Mucosa of rectum (tissue), 2 donors: ENCODE measurements at regions not wholly inside any gene's neighbourhood (a gene's known extent, or its start where the extent isn't known, plus 50 kb on each side); places are given as distances from the start of the nearest gene placed in this dataset.

Experiments used
- H3K27ac ChIP-seq, 2 donors: one replicate each; pipeline ENCODE4 v1.7.0; 2013; ENCODE audit warnings: inconsistent platforms in 2 of 2, low read depth in 2 of 2, low read length in 2 of 2
- H3K27me3 ChIP-seq, 2 donors: one replicate each; pipeline ENCODE4 v1.7.0; 2013; ENCODE audit warnings: low read length in 2 of 2; ENCODE audit not compliant: control insufficient read depth in 2 of 2, insufficient read depth in 2 of 2
- H3K36me3 ChIP-seq, 2 donors: one replicate each; pipeline ENCODE4 v1.7.0; 2013; ENCODE audit warnings: low read length in 2 of 2; ENCODE audit not compliant: control insufficient read depth in 2 of 2, insufficient read depth in 2 of 2
- H3K4me1 ChIP-seq, 2 donors: one replicate each; pipeline ENCODE4 v1.7.0; 2013; ENCODE audit warnings: low read length in 2 of 2, mild to moderate bottlenecking in 1 of 2; ENCODE audit not compliant: control insufficient read depth in 2 of 2, insufficient read depth in 2 of 2
- H3K4me3 ChIP-seq, 2 donors: one replicate each; pipeline ENCODE4 v1.7.0; 2013; ENCODE audit warnings: low read length in 2 of 2
- H3K9ac ChIP-seq, 2 donors: one replicate each; pipeline ENCODE4 v1.7.0; 2013; ENCODE audit warnings: low read length in 2 of 2, low read depth in 1 of 2, mild to moderate bottlenecking in 1 of 2
- H3K9me3 ChIP-seq, 2 donors: one replicate each; pipeline ENCODE4 v1.7.0; 2013; ENCODE audit warnings: low read length in 2 of 2; ENCODE audit not compliant: control insufficient read depth in 2 of 2
- donor health status: healthy.
- donor health status: Normal muscosa, but diverticular disease.

DNA sequence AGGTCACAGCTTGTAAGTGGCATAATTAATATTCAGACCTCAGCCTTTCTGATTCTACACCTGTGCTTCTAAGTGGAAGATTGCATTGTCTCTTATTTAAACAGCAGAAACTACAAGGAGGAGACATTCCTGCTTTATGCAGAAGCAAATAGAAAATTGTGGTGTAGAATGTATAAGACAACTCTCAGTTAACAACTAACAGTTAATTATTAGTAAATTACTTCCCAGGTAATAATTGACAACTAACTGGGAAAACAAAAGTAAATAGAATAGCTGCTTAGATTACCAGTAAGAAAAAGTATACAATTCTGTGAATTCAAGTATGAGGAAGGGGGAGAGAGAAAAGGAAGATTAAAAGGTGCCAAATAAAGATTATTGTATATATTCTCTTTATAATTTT lies 1210.5 kb upstream of the GYPC start:
- H3K27me3 ChIP-seq: no peaks in the 10 kb centered on the region
- no peak overlapping the region for H3K4me3 ChIP-seq
- H3K9ac ChIP-seq: no peak overlapping the region
- no peaks in the 10 kb centered on the region for H3K9me3 ChIP-seq
- no peaks in the 10 kb centered on the region for H3K36me3 ChIP-seq
- no peak overlapping the region for H3K27ac ChIP-seq
- H3K4me1 ChIP-seq: no peaks in the 10 kb centered on the region

DNA sequence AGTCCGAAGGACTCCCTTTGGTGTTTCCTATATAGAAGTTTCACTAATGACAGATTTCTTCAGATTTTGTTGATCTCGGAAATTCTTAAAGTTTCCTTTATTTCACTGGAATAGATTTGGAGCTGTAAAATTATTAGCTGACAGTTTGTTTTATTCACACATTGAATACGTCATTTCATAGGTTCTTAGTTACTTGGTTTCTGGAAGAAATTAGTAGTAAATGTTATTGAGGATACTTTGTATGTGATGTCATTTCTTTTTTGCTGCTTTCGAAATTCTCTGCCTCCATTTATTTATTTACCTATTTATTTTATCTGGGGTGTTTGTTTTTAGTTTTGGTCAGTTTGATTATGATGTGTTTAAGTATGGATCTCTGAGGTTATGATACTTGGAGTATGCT lies 1205.9 kb upstream of the GYPC start:
- no peaks in the 10 kb centered on the region for H3K27me3 ChIP-seq
- H3K36me3 ChIP-seq: no peaks in the 10 kb centered on the region
- H3K4me3 ChIP-seq: no peak overlapping the region
- H3K9ac ChIP-seq: no peak overlapping the region
- H3K4me1 ChIP-seq: no peaks in the 10 kb centered on the region
- no peak overlapping the region for H3K27ac ChIP-seq
- no peaks in the 10 kb centered on the region for H3K9me3 ChIP-seq

DNA sequence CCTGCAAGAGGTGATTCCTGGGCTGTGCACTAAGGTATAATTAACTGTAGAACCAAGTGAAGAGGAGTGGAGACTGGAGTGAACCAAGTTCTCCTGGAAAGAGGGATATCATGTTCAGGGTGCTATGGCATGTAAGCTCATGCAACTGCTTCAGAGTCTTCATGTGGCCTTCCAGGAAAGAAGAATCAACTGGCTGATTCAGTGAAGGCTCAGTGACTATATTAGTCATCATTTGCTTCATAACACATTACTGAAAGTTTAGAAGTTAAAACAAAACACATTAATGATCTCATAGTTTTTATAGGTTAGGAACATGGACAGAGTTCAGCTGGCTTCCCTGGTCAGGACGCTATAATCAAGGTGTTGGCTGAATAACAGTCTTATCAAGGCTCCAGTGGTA lies 1200.8 kb upstream of the GYPC start:
- H3K9me3 ChIP-seq: no peaks in the 10 kb centered on the region
- no peak overlapping the region for H3K4me3 ChIP-seq
- no peaks in the 10 kb centered on the region for H3K4me1 ChIP-seq
- no peak overlapping the region for H3K9ac ChIP-seq
- H3K27ac ChIP-seq: no peak overlapping the region
- H3K36me3 ChIP-seq: no peaks in the 10 kb centered on the region
- H3K27me3 ChIP-seq: no peaks in the 10 kb centered on the region

DNA sequence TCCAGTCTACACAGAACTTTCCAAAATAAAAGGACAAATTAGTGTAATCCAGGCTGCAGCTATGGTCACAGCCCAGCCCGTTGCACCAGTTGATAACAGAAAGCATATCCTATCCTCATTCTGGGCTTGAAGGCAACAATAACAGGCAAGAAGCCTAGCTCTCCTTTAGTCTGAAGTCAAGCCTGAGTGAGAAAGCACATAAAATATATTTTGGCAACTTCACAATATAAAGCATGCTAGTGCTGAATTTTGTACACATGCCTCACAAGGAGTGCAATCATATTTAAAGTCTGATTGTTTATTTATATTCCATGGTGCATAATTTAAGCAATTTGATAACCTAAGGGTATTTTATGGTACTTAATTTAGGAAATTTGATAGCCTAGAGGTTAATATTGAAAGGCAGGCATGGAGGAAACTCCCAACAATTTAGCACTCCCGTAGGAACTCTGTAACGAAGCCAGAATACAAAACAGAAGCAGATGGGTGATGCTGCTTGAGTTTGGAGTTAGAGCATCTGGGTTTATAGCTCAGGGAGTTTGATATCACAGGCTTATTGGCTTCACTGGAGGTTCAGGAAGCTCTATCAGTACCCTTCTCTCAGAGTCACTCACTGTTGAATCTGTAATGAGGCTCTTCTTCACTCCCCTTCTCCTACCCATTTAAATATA lies 1199.1 kb upstream of the GYPC start:
- Histone ChIP-seq H3K4me1 (no peaks in the 10 kb centered on the region), H3K9me3 (no peaks in the 10 kb centered on the region), H3K9ac (no peak overlapping the region), H3K27me3 (no peaks in the 10 kb centered on the region), H3K27ac (no peak overlapping the region), H3K36me3 (no peaks in the 10 kb centered on the region), H3K4me3 (no peak overlapping the region)

DNA sequence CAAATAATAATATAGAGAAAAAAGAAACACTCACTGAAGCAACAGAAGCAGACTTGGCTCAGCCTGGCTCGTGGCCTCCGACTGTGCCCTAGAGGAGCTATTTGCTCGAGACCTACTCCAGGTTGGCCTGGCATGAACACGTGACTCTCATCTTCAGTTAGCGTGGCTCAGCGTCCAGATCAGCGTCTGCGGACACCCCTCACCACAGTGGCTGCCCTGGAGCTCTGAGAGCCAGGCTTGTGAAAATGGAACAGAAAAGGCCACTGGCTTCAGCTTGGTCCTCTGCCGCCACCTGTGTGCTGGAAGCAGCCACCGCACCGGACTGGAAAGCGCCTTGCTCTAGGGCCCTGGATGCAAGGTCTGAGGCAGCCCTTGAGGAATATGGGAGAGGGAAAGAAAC lies 1184.0 kb upstream of the GYPC start:
- Histone ChIP-seq H3K4me1 (no peaks in the 10 kb centered on the region), H3K27ac (no peak overlapping the region), H3K36me3 (no peaks in the 10 kb centered on the region), H3K9me3 (no peaks in the 10 kb centered on the region), H3K27me3 (no peaks in the 10 kb centered on the region), H3K4me3 (no peak overlapping the region), H3K9ac (no peak overlapping the region)

DNA sequence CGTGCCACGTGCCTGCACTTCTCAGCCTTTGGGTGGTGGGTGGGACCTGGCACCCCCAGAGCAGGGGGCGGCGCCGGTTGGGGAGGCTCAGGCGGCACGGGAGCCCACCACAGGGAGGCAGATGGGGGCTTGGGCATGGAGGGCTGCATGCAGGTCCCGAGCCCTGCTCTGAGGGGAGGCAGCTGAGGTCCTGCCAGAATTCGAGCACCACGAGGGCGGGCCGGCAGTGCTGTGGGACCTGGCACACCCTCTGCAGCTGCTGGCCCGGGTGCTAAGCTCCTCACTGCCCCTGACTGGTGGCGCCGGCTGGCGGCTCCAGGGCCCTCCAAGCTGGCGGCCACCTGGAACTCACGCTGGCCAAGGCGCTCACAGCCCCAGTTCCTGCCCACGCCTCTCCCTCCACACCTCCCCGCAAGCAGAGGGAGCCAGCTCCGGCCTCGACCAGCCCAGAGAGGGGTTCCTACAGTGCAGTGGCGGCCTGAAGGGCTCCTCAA lies 1176.8 kb upstream of the GYPC start:
- H3K4me3 ChIP-seq: no peak overlapping the region
- no peak overlapping the region for H3K27ac ChIP-seq
- H3K36me3 ChIP-seq: no peaks in the 10 kb centered on the region
- H3K4me1 ChIP-seq: no peaks in the 10 kb centered on the region
- H3K9me3 ChIP-seq: no peaks in the 10 kb centered on the region
- H3K27me3 ChIP-seq: no peaks in the 10 kb centered on the region
- no peak overlapping the region for H3K9ac ChIP-seq

DNA sequence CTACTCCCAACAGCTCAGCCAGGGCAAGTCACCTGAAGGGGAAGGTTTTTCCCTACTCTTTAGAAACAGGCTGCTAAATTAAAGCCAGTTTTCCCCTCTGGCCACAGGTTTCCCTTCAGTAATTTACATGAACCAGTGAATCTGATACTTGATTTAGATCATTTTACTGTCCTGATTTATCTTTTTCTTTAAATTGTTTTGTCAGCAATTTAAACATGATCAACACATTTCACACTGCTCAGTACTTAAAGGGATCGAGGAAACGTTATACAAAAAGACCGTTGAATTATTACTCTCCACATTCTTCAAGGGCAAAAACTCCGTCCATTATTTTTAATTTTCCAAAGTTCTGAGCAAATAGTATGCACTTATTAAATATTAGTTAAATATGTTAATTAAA lies 1165.7 kb upstream of the GYPC start:
- H3K27me3 ChIP-seq: no peaks in the 10 kb centered on the region

DNA sequence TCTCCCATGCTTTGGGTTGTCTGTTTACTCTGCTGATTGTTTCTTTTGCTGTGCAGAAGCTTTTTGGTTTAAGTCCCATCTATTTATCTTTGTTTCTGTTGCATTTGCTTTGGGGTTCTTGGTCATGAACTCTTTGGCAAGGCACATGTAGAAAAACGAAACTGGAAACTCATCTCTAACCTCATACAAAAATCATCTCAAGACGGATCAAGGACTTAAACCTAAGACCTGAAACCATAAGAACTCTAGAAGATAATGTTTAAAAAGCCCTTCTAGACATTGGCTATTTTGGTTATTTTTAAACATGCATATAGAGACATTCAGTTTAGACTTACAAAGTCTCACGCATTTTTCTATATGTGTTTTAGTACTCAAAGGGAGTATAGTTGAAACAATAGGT lies 1164.3 kb upstream of the GYPC start:
- H3K9ac ChIP-seq: no peak overlapping the region
- H3K4me1 ChIP-seq: no peaks in the 10 kb centered on the region
- H3K4me3 ChIP-seq: no peak overlapping the region
- no peaks in the 10 kb centered on the region for H3K27me3 ChIP-seq
- H3K36me3 ChIP-seq: no peaks in the 10 kb centered on the region
- H3K9me3 ChIP-seq: peaks cover 0 to 3% of the 10 kb centered on the region in 2 donors
- no peak overlapping the region for H3K27ac ChIP-seq

More for the DNA sequence above, 1165.7 kb upstream of the GYPC start:
- Histone ChIP-seq H3K4me3 (no peak overlapping the region), H3K4me1 (no peaks in the 10 kb centered on the region), H3K9ac (no peak overlapping the region), H3K36me3 (no peaks in the 10 kb centered on the region), H3K9me3 (peaks cover 0 to 3% of the 10 kb centered on the region in 2 donors), H3K27ac (no peak overlapping the region)

DNA sequence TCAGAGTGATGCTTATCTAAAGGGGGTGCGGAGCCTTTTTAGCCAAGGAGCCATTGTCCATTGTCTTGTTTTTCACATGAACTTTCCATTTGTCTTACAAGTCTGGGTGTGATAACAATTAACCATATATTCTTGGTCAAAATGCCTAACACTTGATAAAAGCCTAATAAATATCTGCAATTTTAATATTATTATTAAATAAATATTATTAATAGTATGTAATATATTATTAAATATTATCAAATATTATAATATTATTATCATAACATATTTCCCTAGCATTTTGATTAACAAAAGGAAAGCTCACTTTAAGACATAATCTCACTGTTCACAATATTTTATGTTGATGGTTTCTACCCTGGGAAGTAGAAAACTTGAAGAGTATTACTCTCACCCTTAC lies 1143.6 kb upstream of the GYPC start:
- Histone ChIP-seq H3K36me3 (no peaks in the 10 kb centered on the region), H3K4me3 (no peak overlapping the region), H3K27ac (no peak overlapping the region), H3K27me3 (no peaks in the 10 kb centered on the region), H3K4me1 (no peaks in the 10 kb centered on the region), H3K9ac (no peak overlapping the region), H3K9me3 (no peaks in the 10 kb centered on the region)

DNA sequence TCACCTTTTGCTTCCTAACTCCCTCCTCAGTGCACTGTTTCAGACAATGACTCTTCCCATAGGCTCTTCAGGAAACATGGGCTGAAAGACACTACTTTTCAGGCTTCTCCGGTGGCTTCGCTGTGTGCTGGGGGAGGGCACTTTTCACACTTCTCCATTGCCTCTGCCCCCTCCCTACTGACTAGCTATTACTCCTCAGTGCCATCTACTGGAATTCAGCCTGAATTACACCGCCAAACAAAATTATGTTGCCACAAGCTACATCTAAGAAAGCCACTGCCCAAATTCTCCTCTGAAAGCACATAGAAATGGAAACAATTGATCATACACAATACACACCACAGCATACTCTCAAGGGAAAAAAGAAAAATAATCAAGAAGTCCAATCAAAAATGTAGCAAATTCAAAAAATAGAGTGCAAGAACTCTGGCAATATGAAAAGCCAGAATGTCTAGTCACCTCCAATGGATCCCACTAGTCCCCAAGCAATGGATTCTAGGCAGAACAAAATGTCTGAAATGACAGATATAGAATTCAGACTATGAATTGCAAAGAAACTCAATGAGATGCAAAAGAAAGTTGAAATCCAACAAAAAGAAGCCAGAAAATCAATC lies 1139.4 kb upstream of the GYPC start:
- no peak overlapping the region for H3K4me3 ChIP-seq
- H3K27ac ChIP-seq: no peak overlapping the region
- H3K9me3 ChIP-seq: no peaks in the 10 kb centered on the region
- no peaks in the 10 kb centered on the region for H3K36me3 ChIP-seq
- H3K9ac ChIP-seq: no peak overlapping the region
- no peaks in the 10 kb centered on the region for H3K27me3 ChIP-seq
- H3K4me1 ChIP-seq: no peaks in the 10 kb centered on the region
